ENCODE measurements at regions not wholly inside any gene's neighbourhood (a gene's known extent, or its start where the extent isn't known, plus 50 kb on each side); places are given as distances from the start of the nearest gene placed in this dataset.

- TF ChIP-seq FOXK2 (IDR thresholded peaks at IDR 0.05): no peak
- no peak for TF ChIP-seq ARID3A (IDR thresholded peaks at IDR 0.05; ENCODE audit: low read depth, low read length)
- TF ChIP-seq YY1 (IDR thresholded peaks at IDR 0.05; ENCODE audit: insufficient read depth, insufficient replicate concordance, low read depth, low read length): no peak
- no peak for TF ChIP-seq TCF7L2 (IDR thresholded peaks at IDR 0.05; ENCODE audit: low read depth, low read length)
- TF ChIP-seq EP300 (IDR thresholded peaks at IDR 0.05; ENCODE audit: low read depth in 2 of 2, low read length in 2 of 2): no peak
- no peak for TF ChIP-seq EP300 (CRISPR knock-in tag; IDR thresholded peaks at IDR 0.05; ENCODE audit: borderline replicate concordance)
- no peak for TF ChIP-seq CTCF (CRISPR knock-in tag; IDR thresholded peaks at IDR 0.05)
- TF ChIP-seq ZNF639 (CRISPR knock-in tag; conservative IDR thresholded peaks at IDR 0.05): no peak
- TF ChIP-seq MLX (CRISPR knock-in tag; IDR thresholded peaks at IDR 0.05): no peak
Measured at GRCh38 chrX:150063138-150063518, 124.8 kb upstream of the EOLA2 start.

Data from HepG2 (cell line).